Chondrocyte (in vitro differentiated cells): ENCODE measurements at regions not wholly inside any gene's neighbourhood (a gene's known extent, or its start where the extent isn't known, plus 50 kb on each side); places are given as distances from the start of the nearest gene placed in this dataset.

ENCODE experiments used
- DNase-seq: peaks from one replicate; pipeline ENCODE4 v3.0.0; 2021; ENCODE audit warnings: mixed read lengths, low spot score
- H3K27ac Mint-ChIP-seq: one replicate; pipeline ENCODE4 v1.8.0; 2021; ENCODE audit warnings: mild to moderate bottlenecking, moderate library complexity, mixed read lengths; ENCODE audit not compliant: unreplicated experiment
- H3K27me3 Mint-ChIP-seq: 2 replicates; pipeline ENCODE4 v1.8.0; 2021; ENCODE audit warnings: low read depth, mixed read lengths
- H3K36me3 Mint-ChIP-seq: 2 replicates; pipeline ENCODE4 v1.8.0; 2021; ENCODE audit warnings: low read depth, mixed read lengths
- H3K4me1 Mint-ChIP-seq: 2 replicates; pipeline ENCODE4 v1.8.0; 2021; ENCODE audit warnings: low read depth, mild to moderate bottlenecking, mixed read lengths
- H3K4me3 Mint-ChIP-seq: one replicate; pipeline ENCODE4 v1.8.0; 2021; ENCODE audit warnings: mild to moderate bottlenecking, moderate library complexity, mixed read lengths; ENCODE audit not compliant: unreplicated experiment
- H3K9me3 Mint-ChIP-seq: 2 replicates; pipeline ENCODE4 v1.8.0; 2021; ENCODE audit warnings: low read depth, mixed read lengths
- CTCF ChIP-seq: fragments of 200-600 bp; sonication (generic); IDR thresholded peaks from 2 replicates; pipeline ENCODE4 v1.5.0; 2021; ENCODE audit warnings: antibody characterized with exemption, mild to moderate bottlenecking, moderate library complexity

GRCh38 chr10:17538941-17539340 is 78.2 kb downstream of the HACD1 start:
- no peak overlapping the region for H3K27ac Mint-ChIP-seq
- no peaks in the 10 kb centered on the region for H3K36me3 Mint-ChIP-seq
- H3K4me1 Mint-ChIP-seq, result peaks cover 3% of the 10 kb centered on the region
- no peak for DNase-seq
- no peak overlapping the region for H3K4me3 Mint-ChIP-seq
- H3K9me3 Mint-ChIP-seq, result peaks cover 9% of the 10 kb centered on the region
- TF ChIP-seq CTCF, result no peak
- H3K27me3 Mint-ChIP-seq, result no peaks in the 10 kb centered on the region

GRCh38 chr10:17537281-17537680 is 79.9 kb downstream of the HACD1 start:
- H3K27me3 Mint-ChIP-seq, result no peaks in the 10 kb centered on the region
- TF ChIP-seq CTCF, result no peak
- no peaks in the 10 kb centered on the region for H3K36me3 Mint-ChIP-seq
- peaks cover 14% of the 10 kb centered on the region for H3K4me1 Mint-ChIP-seq
- no peak overlapping the region for H3K27ac Mint-ChIP-seq
- H3K4me3 Mint-ChIP-seq, result no peak overlapping the region
- DNase-seq, result no peak
- peaks cover 6% of the 10 kb centered on the region for H3K9me3 Mint-ChIP-seq

- no peaks in the 10 kb centered on the region for H3K36me3 Mint-ChIP-seq
- TF ChIP-seq CTCF, result no peak
- no peak overlapping the region for H3K4me3 Mint-ChIP-seq
- no peak for DNase-seq
- no peaks in the 10 kb centered on the region for H3K27me3 Mint-ChIP-seq
- no peak overlapping the region for H3K27ac Mint-ChIP-seq
- peaks cover 6% of the 10 kb centered on the region for H3K9me3 Mint-ChIP-seq
- peaks cover 14% of the 10 kb centered on the region for H3K4me1 Mint-ChIP-seq
Measured at GRCh38 chr10:17536221-17536620, 81.0 kb downstream of the HACD1 start.

- no peak for DNase-seq
- no peak overlapping the region for H3K4me3 Mint-ChIP-seq
- no peaks in the 10 kb centered on the region for H3K9me3 Mint-ChIP-seq
- H3K27me3 Mint-ChIP-seq, result no peaks in the 10 kb centered on the region
- H3K36me3 Mint-ChIP-seq, result no peaks in the 10 kb centered on the region
- no peak overlapping the region for H3K27ac Mint-ChIP-seq
- no peak for TF ChIP-seq CTCF
- H3K4me1 Mint-ChIP-seq, result peaks cover 14% of the 10 kb centered on the region
Measured at GRCh38 chr10:17533731-17534130, 79.3 kb upstream of the ST8SIA6 start.

GRCh38 chr10:17528306-17528862 is 74.0 kb upstream of the ST8SIA6 start:
- Mint-ChIP-seq H3K27ac (no peak overlapping the region), H3K4me1 (peaks cover 24% of the 10 kb centered on the region), H3K4me3 (no peak overlapping the region), H3K36me3 (peaks cover 2% of the 10 kb centered on the region), H3K9me3 (peaks cover 3% of the 10 kb centered on the region), H3K27me3 (no peaks in the 10 kb centered on the region)
- no peak for DNase-seq
- TF ChIP-seq CTCF, result no peak
